Mammary epithelial cell (primary cell): ENCODE measurements at regions not wholly inside any gene's neighbourhood (a gene's known extent, or its start where the extent isn't known, plus 50 kb on each side); places are given as distances from the start of the nearest gene placed in this dataset.

Experiments
- CTCF ChIP-seq, 2 donors: IDR thresholded peaks in 1 of 2; conservative IDR thresholded peaks in 1 of 2; 2 replicates each; pipeline ENCODE4 v1.5.1; 2011 to 2012; ENCODE audit warnings: inconsistent platforms in 2 of 2, low read length in 2 of 2, mild to moderate bottlenecking in 2 of 2, control low read depth in 1 of 2, low read depth in 1 of 2; ENCODE audit not compliant: insufficient read depth in 1 of 2; ENCODE audit errors: extremely low read depth in 1 of 2
- EZH2 ChIP-seq: IDR thresholded peaks from 2 replicates; pipeline ENCODE4 v1.6.1; 2012; ENCODE audit warnings: low read length, inconsistent platforms, borderline replicate concordance

GRCh38 chr12:115210533-115211252 is 526.7 kb upstream of the TBX3 start:
- TF ChIP-seq EZH2 (no peak), CTCF (conservative IDR thresholded peaks at IDR 0.05 in 1 of 2, IDR thresholded peaks at IDR 0.05 in 1 of 2; ENCODE audit: extremely low read depth in 1 of 2, insufficient read depth in 1 of 2, low read depth in 1 of 2, low read length in 2 of 2) (no peak)
